RCC 7860 (cell line): ENCODE measurements at regions not wholly inside any gene's neighbourhood (a gene's known extent, or its start where the extent isn't known, plus 50 kb on each side); places are given as distances from the start of the nearest gene placed in this dataset.

Experiments used
- DNase-seq: peaks from one replicate; pipeline ENCODE4 v3.0.0-alpha.2; 2015; ENCODE audit warnings: low spot score
- FAIRE-seq: peaks from 2 replicates; lab custom pipeline; 2012; peaks lifted over from hg19 to GRCh38; lab: Jason Lieb, UNC

GRCh38 chr2:134770702-134771101 is 51.9 kb upstream of the TMEM163 start:
- FAIRE-seq (no peak), DNase-seq (no peak)

- no peak for FAIRE-seq
- no peak for DNase-seq
These were observed 52.6 kb upstream of the TMEM163 start for GRCh38 chr2:134771313-134771801.

- no peak for DNase-seq
- FAIRE-seq, result no peak
These were observed 53.8 kb upstream of the TMEM163 start for GRCh38 chr2:134772493-134773169.

- DNase-seq, result no peak
- no peak for FAIRE-seq
These were observed 54.5 kb upstream of the TMEM163 start for GRCh38 chr2:134773335-134773734.

GRCh38 chr2:134773759-134774742 is 55.3 kb upstream of the TMEM163 start:
- FAIRE-seq (no peak), DNase-seq (peak; percentile 41)

- no peak for FAIRE-seq
- no peak for DNase-seq
These were observed 56.2 kb upstream of the TMEM163 start for GRCh38 chr2:134774786-134775641.

GRCh38 chr2:134776836-134777235 is 58.0 kb upstream of the TMEM163 start:
- FAIRE-seq, result no peak
- no peak for DNase-seq

- FAIRE-seq, result no peak
- DNase-seq, result no peak
These were observed 58.8 kb upstream of the TMEM163 start for GRCh38 chr2:134777593-134777992.

GRCh38 chr2:134778372-134778771 is 59.6 kb upstream of the TMEM163 start:
- DNase-seq (no peak), FAIRE-seq (no peak)

GRCh38 chr2:134780972-134781371 is 57.4 kb upstream of the ACMSD start:
- no peak for DNase-seq
- no peak for FAIRE-seq

- DNase-seq (no peak), FAIRE-seq (no peak)
These were observed 56.3 kb upstream of the ACMSD start for GRCh38 chr2:134782107-134782506.

GRCh38 chr2:134782792-134783191 is 55.6 kb upstream of the ACMSD start:
- FAIRE-seq, result peak; percentile 63

GRCh38 chr2:134783912-134784311 is 54.5 kb upstream of the ACMSD start:
- no peak for FAIRE-seq
- DNase-seq, result no peak

More at GRCh38 chr2:134782792-134783191, 55.6 kb upstream of the ACMSD start:
- DNase-seq, result peak; percentile 24

- DNase-seq (no peak), FAIRE-seq (no peak)
These were observed 52.6 kb upstream of the ACMSD start for GRCh38 chr2:134785659-134786430.

- no peak for FAIRE-seq
- no peak for DNase-seq
These were observed 50.0 kb upstream of the ACMSD start for GRCh38 chr2:134788417-134788816.
